Neural crest cell (in vitro differentiated cells): ENCODE measurements at regions not wholly inside any gene's neighbourhood (a gene's known extent, or its start where the extent isn't known, plus 50 kb on each side); places are given as distances from the start of the nearest gene placed in this dataset.

ENCODE experiments used
- DNase-seq: peaks from one replicate; pipeline ENCODE4 v3.0.0; 2021; ENCODE audit warnings: low read depth, mixed read lengths, low spot score
- H3K27ac Mint-ChIP-seq: one replicate; pipeline ENCODE4 v1.8.0; 2021; ENCODE audit warnings: mild to moderate bottlenecking, mixed read lengths; ENCODE audit not compliant: unreplicated experiment
- H3K27me3 Mint-ChIP-seq: 2 replicates; pipeline ENCODE4 v1.8.0; 2021; ENCODE audit warnings: low read depth, mild to moderate bottlenecking, mixed read lengths
- H3K36me3 Mint-ChIP-seq: 2 replicates; pipeline ENCODE4 v1.8.0; 2021; ENCODE audit warnings: low read depth, mild to moderate bottlenecking, mixed read lengths
- H3K4me1 Mint-ChIP-seq: 2 replicates; pipeline ENCODE4 v1.8.0; 2021; ENCODE audit warnings: mixed read lengths
- H3K4me3 Mint-ChIP-seq: one replicate; pipeline ENCODE4 v1.8.0; 2021; ENCODE audit warnings: mild to moderate bottlenecking, mixed read lengths
- H3K9me3 Mint-ChIP-seq: 2 replicates; pipeline ENCODE4 v1.8.0; 2021; ENCODE audit warnings: mixed read lengths
- CTCF ChIP-seq: fragments of 200-600 bp; sonication (generic); conservative IDR thresholded peaks from 2 replicates; pipeline ENCODE4 v1.5.0; 2021; ENCODE audit warnings: antibody characterized with exemption, mild to moderate bottlenecking

DNA sequence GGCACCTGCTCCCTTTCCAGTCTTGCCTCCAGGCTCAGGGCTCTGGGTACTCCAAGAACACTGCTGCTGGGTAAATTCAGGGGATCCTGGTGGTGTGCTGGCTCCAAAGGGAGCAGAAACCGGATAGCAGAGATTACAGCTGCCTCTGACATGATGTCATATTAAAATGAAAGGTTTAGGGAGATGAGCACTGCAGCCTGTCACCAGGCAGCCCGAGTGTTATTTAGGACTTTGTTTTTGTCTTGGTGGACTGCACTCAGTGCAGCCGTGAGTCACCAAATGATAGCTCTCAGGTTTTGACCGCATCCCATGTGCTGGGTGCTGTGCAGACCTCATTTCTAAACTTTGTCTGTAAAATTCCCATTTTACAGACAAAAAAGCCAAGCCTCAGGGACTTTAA lies 266.0 kb upstream of the CRY1 start:
- peaks cover 12% of the 10 kb centered on the region for H3K4me1 Mint-ChIP-seq
- H3K4me3 Mint-ChIP-seq: no peak overlapping the region

DNA sequence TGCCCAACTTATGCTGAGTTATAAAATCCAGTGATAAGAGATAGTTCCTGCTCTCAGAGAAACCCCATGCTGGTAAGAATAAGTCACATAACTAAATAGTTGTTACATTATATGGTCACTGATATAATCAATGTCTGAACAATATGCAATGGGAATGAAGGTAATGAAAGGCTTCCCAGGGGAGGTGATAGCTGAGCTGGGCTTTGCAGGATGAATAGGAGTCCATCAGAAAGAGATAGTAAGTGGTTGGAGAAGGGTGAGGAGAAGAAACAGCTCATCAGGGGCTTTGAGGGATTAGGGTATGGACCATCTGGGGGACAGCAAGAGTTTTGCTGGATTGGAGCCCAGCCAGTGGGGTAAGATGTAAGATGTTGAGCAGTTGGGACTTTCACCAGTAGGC lies 266.7 kb upstream of the CRY1 start:
- Mint-ChIP-seq H3K36me3 (no peaks in the 10 kb centered on the region), H3K4me3 (no peak overlapping the region), H3K9me3 (no peaks in the 10 kb centered on the region), H3K27ac (peak overlapping the region; percentile 37), H3K4me1 (peaks cover 12% of the 10 kb centered on the region), H3K27me3 (peaks cover 9% of the 10 kb centered on the region)
- DNase-seq: no peak
- TF ChIP-seq CTCF: no peak

More for the DNA sequence above, 266.0 kb upstream of the CRY1 start:
- DNase-seq: no peak
- TF ChIP-seq CTCF: no peak
- no peak overlapping the region for H3K27ac Mint-ChIP-seq
- no peaks in the 10 kb centered on the region for H3K36me3 Mint-ChIP-seq
- no peaks in the 10 kb centered on the region for H3K9me3 Mint-ChIP-seq
- peaks cover 9% of the 10 kb centered on the region for H3K27me3 Mint-ChIP-seq

- Mint-ChIP-seq H3K27ac (no peak overlapping the region), H3K27me3 (peaks cover 9% of the 10 kb centered on the region), H3K4me1 (peaks cover 12% of the 10 kb centered on the region), H3K4me3 (no peak overlapping the region), H3K36me3 (no peaks in the 10 kb centered on the region), H3K9me3 (no peaks in the 10 kb centered on the region)
- DNase-seq: no peak
- no peak for TF ChIP-seq CTCF
These were observed 267.1 kb upstream of the CRY1 start for GRCh38 chr12:107360482-107360881.

DNA sequence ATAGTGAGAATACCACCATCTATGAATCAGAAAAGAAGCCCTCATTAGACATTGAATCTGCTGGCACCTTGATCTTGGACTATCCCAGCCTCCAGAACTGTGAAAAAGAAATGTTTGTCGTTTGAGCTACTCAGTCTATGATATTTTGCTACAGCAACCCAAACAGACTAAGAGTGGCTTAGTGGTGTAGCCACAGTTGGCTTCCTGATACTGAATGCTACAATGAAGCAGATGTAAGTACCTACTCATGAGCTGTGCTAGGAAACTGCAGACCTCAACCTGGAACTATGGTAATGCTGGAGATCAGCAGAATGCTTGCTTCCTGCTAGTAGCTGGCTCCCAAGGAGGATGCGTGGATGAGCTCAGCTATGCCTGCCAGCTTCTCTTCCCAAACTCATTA lies 268.6 kb upstream of the CRY1 start:
- Mint-ChIP-seq H3K9me3 (no peaks in the 10 kb centered on the region), H3K4me3 (no peak overlapping the region), H3K36me3 (no peaks in the 10 kb centered on the region), H3K27ac (peak overlapping the region; percentile 19), H3K27me3 (peaks cover 9% of the 10 kb centered on the region), H3K4me1 (peaks cover 12% of the 10 kb centered on the region)
- no peak for DNase-seq
- TF ChIP-seq CTCF: no peak

DNA sequence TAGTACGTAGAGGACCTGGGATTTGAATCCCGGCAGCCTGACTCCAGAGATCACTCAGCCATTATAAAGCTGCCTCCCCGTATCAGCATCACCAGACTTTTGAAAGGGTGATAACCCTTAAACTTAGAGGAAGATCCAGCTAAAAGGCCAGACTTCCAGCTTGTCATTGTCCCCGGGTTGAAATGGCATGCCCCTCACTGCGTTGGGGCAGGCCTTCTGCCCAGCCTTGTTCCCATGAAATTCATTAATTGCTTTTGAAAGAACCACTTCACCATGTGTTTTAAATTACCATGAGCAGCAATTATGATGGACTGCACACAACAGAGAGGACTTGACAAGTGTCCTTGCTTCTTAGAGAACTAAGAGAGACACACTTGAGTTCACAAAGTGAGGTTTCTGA lies 269.6 kb upstream of the CRY1 start:
- Mint-ChIP-seq H3K4me3 (no peak overlapping the region), H3K36me3 (no peaks in the 10 kb centered on the region)

More for the DNA sequence above, 269.6 kb upstream of the CRY1 start:
- DNase-seq: no peak
- peaks cover 7% of the 10 kb centered on the region for H3K27me3 Mint-ChIP-seq
- no peak overlapping the region for H3K27ac Mint-ChIP-seq
- TF ChIP-seq CTCF: no peak
- H3K4me1 Mint-ChIP-seq: peaks cover 12% of the 10 kb centered on the region
- no peaks in the 10 kb centered on the region for H3K9me3 Mint-ChIP-seq
